ENCODE measurements at regions not wholly inside any gene's neighbourhood (a gene's known extent, or its start where the extent isn't known, plus 50 kb on each side); places are given as distances from the start of the nearest gene placed in this dataset.
"Not testable (repeated sequence)": the region's sequence is repeated elsewhere in the genome, so short reads cannot be mapped to it uniquely, and the experiment has no call there.

DNA sequence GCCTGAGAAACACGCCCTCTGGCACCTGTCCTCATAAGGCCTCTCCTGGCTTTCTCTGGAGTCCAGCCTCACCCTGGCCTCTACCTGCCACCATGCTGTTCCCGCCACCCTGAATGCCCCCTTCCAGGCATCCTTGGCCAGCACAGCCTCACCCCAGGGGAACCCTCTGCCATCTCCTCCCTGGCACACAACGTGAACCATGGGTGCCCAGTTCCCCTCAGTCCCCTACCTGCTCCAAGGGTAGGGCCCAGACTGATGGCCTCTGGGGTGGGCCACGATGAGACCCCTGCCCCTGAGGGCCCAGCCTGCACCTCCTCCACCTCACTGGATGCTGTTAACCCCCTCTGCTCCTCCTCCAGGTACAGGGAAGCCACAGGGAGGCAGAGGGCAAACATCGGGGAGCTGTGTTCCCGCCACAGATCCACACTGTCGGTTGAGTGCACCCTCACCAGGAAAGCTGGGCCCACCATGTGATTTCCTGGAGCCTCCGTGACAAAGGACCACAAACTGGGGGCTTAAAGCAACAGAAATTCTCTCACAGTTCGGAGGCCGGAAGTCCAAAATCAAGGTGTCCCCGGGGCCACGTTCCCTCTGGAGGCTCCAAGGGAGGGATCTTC lies 169.6 kb downstream of the BRD1 start:
- DNase-seq, result no peak

DNA sequence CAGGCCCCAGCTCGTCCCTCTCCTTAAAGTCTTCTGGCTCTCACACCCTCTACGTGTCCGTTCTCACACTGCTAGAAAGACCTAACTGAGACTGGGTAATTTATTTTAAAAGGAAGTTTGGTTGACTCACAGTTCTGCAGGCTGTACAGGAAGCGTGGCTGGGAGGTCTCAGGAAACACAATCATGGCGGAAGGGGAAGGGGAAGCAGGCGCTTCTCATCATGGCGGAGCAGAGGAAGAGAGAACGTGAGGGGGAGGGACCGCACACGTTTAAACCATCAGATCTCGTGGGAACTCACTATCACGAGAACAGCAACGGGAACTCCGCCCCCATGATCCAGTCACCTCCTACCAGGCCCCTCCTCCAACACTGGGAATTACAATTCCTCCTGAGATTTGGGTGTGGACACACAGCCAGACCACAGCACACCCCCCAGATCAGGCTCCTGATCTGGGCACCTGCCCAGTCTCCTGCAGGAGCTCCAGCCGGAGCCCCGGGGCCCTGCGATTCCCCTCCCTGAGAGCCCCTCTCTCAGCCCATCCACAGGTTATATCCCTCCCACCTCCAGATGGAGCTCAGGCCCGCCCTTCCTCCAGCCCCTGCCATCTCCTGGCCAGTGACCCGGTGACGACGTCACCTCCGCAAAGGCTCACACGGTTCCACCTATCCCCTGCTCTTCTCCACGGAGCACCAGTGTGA lies 170.2 kb downstream of the BRD1 start:
- DNase-seq, result no peak

DNA sequence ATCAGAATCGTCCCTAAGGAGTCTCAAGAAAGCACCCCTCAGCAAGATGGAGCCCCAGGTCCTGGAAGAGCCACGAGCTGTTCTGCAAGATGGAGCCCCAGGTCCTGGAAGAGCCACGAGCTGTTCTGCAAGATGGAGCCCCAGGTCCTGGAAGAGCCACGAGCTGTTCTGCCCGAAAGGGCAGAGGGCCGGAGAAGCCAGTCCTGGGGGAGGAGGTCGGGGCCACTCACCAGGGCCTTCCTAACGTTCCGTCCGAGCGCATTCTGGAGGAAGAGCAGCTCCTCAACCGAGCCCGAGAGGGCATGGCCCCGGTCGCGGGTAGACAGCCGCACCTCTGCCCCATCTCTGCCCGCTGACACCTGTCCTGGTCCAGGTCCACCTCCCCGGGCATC lies 170.8 kb downstream of the BRD1 start:
- DNase-seq, result not testable (repeated sequence)

DNA sequence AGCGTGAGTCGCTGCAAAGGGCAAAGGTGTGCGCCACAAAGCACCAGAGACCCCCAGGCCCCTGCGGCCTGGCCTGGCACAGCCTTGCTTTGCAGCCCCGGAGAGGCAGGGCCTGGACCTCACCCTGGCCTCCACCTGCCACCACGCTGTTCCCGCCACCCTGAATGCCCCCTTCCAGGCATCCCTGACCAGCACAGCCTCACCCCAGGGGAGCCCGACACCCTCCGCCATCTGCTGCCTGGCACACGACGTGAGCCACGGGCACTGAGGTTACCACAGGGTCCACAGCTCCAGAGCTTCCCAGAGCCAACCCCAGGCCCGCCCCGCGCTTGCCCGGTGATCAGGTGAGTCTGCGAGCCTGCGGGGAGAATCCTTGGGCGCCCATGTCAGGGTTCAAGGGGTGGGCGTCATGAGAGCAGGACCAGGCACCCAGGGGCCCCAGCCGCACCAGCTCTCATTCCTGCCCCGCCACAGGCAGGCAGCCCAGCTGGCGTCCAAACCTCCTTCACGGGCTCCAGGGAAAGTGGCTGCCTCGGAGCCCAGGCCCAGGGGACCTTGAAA lies 171.3 kb downstream of the BRD1 start:
- no peak for DNase-seq

- no peak for DNase-seq
Measured at GRCh38 chr22:49655168-49655812, 172.4 kb downstream of the BRD1 start.

GRCh38 chr22:49650336-49651241 lies 177.1 kb downstream of the BRD1 start:
- DNase-seq, result no peak

GRCh38 chr22:49649166-49650068 lies 178.3 kb downstream of the BRD1 start:
- no peak for DNase-seq

GRCh38 chr22:49648053-49648452 lies 179.6 kb downstream of the BRD1 start:
- no peak for DNase-seq

DNA sequence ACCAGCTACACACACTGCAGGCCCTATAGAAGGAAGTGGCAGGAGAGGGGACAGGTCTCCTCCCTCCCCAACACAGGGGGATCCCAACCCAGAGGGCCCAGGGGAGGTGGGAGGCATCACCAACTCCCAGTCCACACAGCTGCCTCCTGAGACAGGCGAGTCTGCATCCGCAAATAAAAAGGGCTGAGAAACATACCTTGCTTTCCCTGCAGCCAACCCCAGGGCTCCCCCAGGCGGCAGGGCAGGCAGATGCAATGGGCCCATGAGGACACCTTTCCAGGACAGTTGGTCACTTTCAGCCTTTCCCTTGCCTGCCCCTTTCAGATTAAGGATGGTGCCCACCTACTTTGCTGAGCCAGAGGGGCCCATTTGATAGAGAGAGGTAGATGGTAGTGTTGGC lies 180.0 kb downstream of the BRD1 start:
- no peak for DNase-seq

GRCh38 chr22:49646876-49647275 lies 180.8 kb downstream of the BRD1 start:
- DNase-seq, result no peak

DNA sequence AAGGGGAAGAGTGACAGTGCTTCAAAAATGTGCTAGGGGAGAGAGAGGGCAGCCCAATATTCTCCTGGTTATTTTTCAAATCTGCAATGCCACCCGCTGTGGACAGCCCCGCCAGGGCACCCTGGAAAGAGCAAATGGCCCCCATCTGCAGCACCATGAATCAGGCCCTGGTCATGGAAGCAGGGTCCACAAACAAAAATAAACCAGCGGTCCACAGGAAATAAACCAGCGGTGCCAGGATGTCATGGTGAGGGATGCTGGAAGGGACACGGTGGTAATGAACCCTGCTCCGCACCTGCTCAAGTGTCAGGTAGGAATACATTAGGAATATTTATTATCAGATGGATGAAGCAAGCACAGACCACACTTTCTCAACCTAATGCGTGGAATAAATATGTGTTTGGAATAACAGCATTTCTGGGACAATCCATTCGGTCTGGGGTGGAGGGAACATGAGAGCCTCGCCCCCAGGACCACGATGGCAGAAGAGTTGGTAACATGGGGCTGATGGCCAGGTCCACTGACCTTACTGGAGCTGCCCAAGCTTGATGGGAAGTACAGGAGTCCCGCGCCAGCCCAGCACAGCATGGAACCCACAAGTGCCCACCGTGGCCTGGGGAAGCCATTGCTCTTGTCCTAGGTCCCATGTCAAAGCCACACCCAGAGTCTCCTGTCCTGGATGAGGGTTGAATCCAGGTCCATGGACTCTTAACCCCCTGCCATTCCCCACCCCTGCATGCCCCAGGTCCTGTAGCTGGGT lies 181.7 kb downstream of the BRD1 start:
- no peak for DNase-seq

- no peak for DNase-seq
Measured at GRCh38 chr22:49645257-49645656, 182.4 kb downstream of the BRD1 start.

GRCh38 chr22:49643998-49644397 lies 183.7 kb downstream of the BRD1 start:
- DNase-seq, result no peak

- DNase-seq, result no peak
Measured at GRCh38 chr22:49643466-49643865, 184.2 kb downstream of the BRD1 start.

GRCh38 chr22:49642741-49643140 lies 184.9 kb downstream of the BRD1 start:
- no peak for DNase-seq

DNA sequence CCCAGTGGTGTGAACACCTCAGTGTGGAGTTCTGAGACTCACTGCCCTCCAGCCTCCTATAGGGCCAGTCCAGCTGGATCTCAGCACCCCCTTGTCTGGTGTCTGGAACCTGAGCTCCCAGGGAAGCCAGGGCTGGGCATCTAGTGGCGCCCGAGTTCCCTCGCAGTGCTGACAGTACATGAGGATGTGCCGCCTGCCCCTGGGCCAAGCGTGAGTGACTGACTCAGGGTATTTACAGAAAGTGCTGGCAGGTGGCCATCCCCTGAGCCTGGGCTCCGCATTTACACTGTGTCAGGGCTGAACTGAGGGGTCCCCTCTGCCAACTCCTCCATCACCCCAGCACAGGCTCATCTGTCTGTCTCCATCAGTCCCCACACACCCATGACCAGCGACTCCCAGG lies 185.3 kb downstream of the BRD1 start:
- peak; percentile 13 for DNase-seq

- no peak for DNase-seq
Measured at GRCh38 chr22:49641770-49642313, 185.8 kb downstream of the BRD1 start.

GRCh38 chr22:49640366-49641095 lies 187.1 kb downstream of the BRD1 start:
- DNase-seq, result no peak

DNA sequence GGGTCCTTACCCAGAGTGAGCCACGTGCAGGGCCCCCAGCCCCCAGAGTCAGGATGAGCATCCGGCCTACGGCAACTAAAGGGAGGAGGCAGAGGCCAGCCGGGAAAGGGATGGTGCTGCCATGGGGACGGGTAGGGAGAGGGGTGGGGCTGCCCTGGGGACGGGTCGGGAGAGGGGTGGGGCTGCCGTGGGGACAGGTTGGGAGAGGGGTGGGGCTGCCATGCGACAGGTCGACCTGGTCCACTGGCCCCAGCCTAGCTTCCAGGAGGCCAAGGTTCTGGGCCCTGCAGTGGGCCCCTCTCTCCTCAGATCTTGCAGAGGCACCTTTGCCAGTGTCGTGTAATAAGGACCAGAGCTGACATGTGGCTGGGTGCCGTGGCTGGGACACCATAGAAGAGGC lies 187.7 kb downstream of the BRD1 start:
- no peak for DNase-seq

DNA sequence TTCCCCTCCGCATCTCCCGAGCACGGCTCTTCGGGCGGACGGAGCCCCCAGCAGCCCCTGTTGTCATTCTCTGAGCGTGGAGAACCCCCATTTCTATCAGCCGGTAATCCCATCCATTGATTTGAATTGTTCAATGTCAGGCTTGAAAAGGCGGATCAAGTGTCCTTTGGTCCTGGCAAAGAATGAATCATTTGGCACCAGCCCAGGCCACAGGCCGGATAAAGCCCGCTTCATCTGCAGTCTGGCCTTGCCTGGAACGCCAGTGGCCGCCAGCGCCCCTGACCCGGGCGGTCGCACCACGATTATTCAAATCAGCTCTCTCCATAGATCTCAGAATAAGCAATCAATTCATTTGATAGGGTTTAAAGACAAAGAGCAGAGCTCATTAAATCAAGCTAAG lies 188.9 kb downstream of the BRD1 start:
- DNase-seq, result peak; percentile 8

Measured in NCI-H345 (cell line).